Aorta (tissue), 5 donors: ENCODE measurements at regions not wholly inside any gene's neighbourhood (a gene's known extent, or its start where the extent isn't known, plus 50 kb on each side); places are given as distances from the start of the nearest gene placed in this dataset.
A peak's percentile ranks its signal among the peaks of the same experiment; 100 is the strongest.

Experiments used
- ATAC-seq: fragments of 200-7000 bp; cut with Tn5 transposase; one replicate; pipeline ENCODE4 v1.9.1; 2022; ENCODE audit warnings: moderate library complexity; ENCODE audit not compliant: low FRiP score
- DNase-seq, 2 donors: peaks; one replicate each; pipeline ENCODE4 v3.0.0-alpha.2; 2020
- H3K27ac ChIP-seq, 2 donors: one replicate each; pipeline ENCODE4 v1.5.1; 2013; ENCODE audit warnings: low read length in 2 of 2, mild to moderate bottlenecking in 2 of 2, moderate library complexity in 2 of 2, control low read depth in 1 of 2, inconsistent platforms in 1 of 2, low read depth in 1 of 2
- H3K27me3 ChIP-seq, 2 donors: one replicate each; pipeline ENCODE4 v1.6.1; 2013; ENCODE audit warnings: control low read depth in 1 of 2, low read length in 1 of 2, mild to moderate bottlenecking in 1 of 2, moderate library complexity in 1 of 2; ENCODE audit not compliant: insufficient read depth in 2 of 2, control insufficient read depth in 1 of 2
- H3K36me3 ChIP-seq, 2 donors: one replicate each; pipeline ENCODE4 v1.6.1; 2013; ENCODE audit warnings: control low read depth in 1 of 2, low read length in 1 of 2, mild to moderate bottlenecking in 1 of 2; ENCODE audit not compliant: insufficient read depth in 2 of 2, control insufficient read depth in 1 of 2
- H3K4me1 ChIP-seq, 2 donors: one replicate each; pipeline ENCODE4 v1.6.1; 2013; ENCODE audit warnings: low read length in 2 of 2, control low read depth in 1 of 2, mild to moderate bottlenecking in 1 of 2, moderate library complexity in 1 of 2; ENCODE audit not compliant: insufficient read depth in 2 of 2, control insufficient read depth in 1 of 2
- H3K4me3 ChIP-seq, 2 donors: one replicate each; pipeline ENCODE4 v1.5.1; 2013; ENCODE audit warnings: low read length in 2 of 2, control low read depth in 1 of 2, mild to moderate bottlenecking in 1 of 2
- H3K9me3 ChIP-seq: one replicate; pipeline ENCODE4 v1.6.1; 2013; ENCODE audit warnings: mild to moderate bottlenecking, low read length; ENCODE audit not compliant: control insufficient read depth
- WGBS, 2 donors: extraction: QIAGEN DNeasy Blood & Tissue Kit; methylation state at CpG; one replicate each; pipeline ENCODE4 v1.1.7; 2013; 5-methylcytosine and 5-hydroxymethylcytosine counted together
- intact Hi-C, 2 donors: fragments of 100-400 bp; cut with DNase I; formaldehyde crosslinking; loops; one replicate each; pipeline versions ENCODE4 v1.14.2 to v1.15.0; 2022
- donor health status: healthy with polysubstance abuse.
- donor health status: Bipolar disorder and iron deficiency.
- donor health status: DM: no; HTN: no; CAD: no.
- donor health status: DM: no; HTN: no; CAD: no.
- donor health status: DM: yes; HTN: yes; CAD: no.

- intact Hi-C loops, result no loop called here
- DNase-seq (no peak), ATAC-seq (no peak)
- Histone ChIP-seq H3K4me1 (no peaks in the 10 kb centered on the region), H3K4me3 (no peak overlapping the region), H3K27ac (no peak overlapping the region), H3K36me3 (no peaks in the 10 kb centered on the region), H3K9me3 (no peaks in the 10 kb centered on the region), H3K27me3 (no peaks in the 10 kb centered on the region)
- 81 to 82% methylated on average over 6 of the region's 6 CpGs for WGBS, 2 donors
Observed at GRCh38 chr4:181950372-181951127, 292.7 kb upstream of the TENM3 start.

GRCh38 chr4:181951265-181951664 is 291.9 kb upstream of the TENM3 start:
- ATAC-seq, result no peak

GRCh38 chr4:181952478-181952877 is 290.7 kb upstream of the TENM3 start:
- intact Hi-C loops, result no loop called here
- ATAC-seq (no peak), DNase-seq (no peak)
- no peaks in the 10 kb centered on the region for H3K4me1 ChIP-seq
- H3K27me3 ChIP-seq, result no peaks in the 10 kb centered on the region
- H3K36me3 ChIP-seq, result no peaks in the 10 kb centered on the region
- no peak overlapping the region for H3K27ac ChIP-seq
- no peak overlapping the region for H3K4me3 ChIP-seq
- no peaks in the 10 kb centered on the region for H3K9me3 ChIP-seq
- WGBS, 2 donors, result 36% methylated on average over 7 of the region's 7 CpGs

More at GRCh38 chr4:181951265-181951664, 291.9 kb upstream of the TENM3 start:
- no peak overlapping the region for H3K4me3 ChIP-seq
- intact Hi-C loops, result no loop called here
- DNase-seq, result no peak
- 67 to 84% methylated on average over 3 of the region's 3 CpGs for WGBS, 2 donors
- no peaks in the 10 kb centered on the region for H3K4me1 ChIP-seq
- no peaks in the 10 kb centered on the region for H3K36me3 ChIP-seq
- H3K27me3 ChIP-seq, result no peaks in the 10 kb centered on the region
- H3K9me3 ChIP-seq, result no peaks in the 10 kb centered on the region
- no peak overlapping the region for H3K27ac ChIP-seq

DNA sequence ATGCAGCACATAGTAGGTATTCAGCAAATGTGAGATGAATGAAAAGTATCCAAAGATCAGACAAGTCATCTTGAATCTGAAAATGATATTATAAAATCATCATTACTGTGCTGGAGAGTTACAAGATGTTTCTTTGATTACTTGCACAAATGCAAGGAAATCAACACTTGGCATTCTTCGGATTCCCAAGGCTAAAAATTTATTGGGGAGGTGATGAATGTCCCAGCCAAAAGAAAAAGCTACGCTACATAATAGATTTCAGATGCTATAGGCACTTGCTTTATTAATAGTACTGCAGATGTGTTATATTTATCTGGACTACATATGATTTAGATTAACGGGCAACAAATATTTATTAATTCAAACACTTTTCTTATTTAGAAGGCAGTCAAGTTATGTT is 286.7 kb upstream of the TENM3 start:
- Histone ChIP-seq H3K36me3 (no peaks in the 10 kb centered on the region), H3K27ac (no peak overlapping the region), H3K9me3 (no peaks in the 10 kb centered on the region), H3K4me3 (no peak overlapping the region), H3K27me3 (no peaks in the 10 kb centered on the region), H3K4me1 (no peaks in the 10 kb centered on the region)
- intact Hi-C loops, result no loop called here
- 63 to 72% methylated on average over 3 of the region's 3 CpGs for WGBS, 2 donors
- DNase-seq, result no peak
- no peak for ATAC-seq

- Histone ChIP-seq H3K4me3 (no peak overlapping the region), H3K36me3 (no peaks in the 10 kb centered on the region), H3K9me3 (no peaks in the 10 kb centered on the region), H3K4me1 (no peaks in the 10 kb centered on the region), H3K27me3 (no peaks in the 10 kb centered on the region), H3K27ac (no peak overlapping the region)
- 2 to 6% methylated on average over 8 of the region's 8 CpGs for WGBS, 2 donors
- no peak for ATAC-seq
- DNase-seq, result peak in 1 of 2 donors; percentile 48
- intact Hi-C loops, result no loop called here
Observed at GRCh38 chr4:181957088-181957487, 286.1 kb upstream of the TENM3 start.

DNA sequence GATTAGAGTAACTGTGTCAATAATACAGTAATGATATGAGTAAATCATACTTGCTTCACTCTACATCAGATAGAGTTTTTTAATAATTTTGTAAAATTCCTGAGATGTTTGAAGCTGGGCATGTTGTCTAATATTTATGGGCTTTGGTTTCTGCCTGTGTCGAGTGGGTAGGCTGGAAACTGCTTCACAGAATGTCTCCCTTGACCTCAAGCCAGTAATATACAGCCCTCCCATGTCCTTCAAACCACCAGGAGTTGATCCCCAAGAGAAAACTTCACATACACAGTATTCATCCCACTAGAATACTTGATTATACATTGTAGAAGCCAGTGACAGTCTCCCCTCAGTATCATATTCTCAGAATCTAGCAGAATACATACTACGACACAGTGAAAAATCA is 284.8 kb upstream of the TENM3 start:
- no peak for DNase-seq
- Histone ChIP-seq H3K27ac (no peak overlapping the region), H3K27me3 (no peaks in the 10 kb centered on the region), H3K36me3 (no peaks in the 10 kb centered on the region), H3K4me3 (no peak overlapping the region), H3K9me3 (no peaks in the 10 kb centered on the region), H3K4me1 (peaks cover 0 to 2% of the 10 kb centered on the region in 2 donors)
- WGBS, 2 donors, result 53 to 56% methylated on average over 2 of the region's 2 CpGs
- ATAC-seq, result no peak
- intact Hi-C loops, result no loop called here

DNA sequence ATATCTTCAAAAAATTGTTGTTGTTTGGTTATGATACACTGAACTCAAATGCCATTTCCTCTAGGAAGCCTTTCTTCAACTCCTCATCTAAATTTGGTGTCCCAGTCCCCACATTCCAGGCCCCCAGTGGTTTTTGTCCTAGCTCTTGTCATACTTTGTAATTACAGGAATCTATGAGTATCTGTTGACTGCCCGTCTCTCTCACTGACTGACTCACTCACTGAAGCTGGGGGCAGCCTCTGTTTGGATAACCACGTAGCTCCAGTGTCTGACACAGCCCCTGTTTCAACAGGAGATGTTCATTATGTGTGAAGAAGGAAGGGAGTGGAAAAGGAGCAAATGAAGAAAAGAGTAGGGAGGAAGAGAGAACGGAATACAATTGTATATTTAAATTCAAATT is 284.1 kb upstream of the TENM3 start:
- DNase-seq, result no peak
- Histone ChIP-seq H3K4me1 (peaks cover 0 to 2% of the 10 kb centered on the region in 2 donors), H3K9me3 (no peaks in the 10 kb centered on the region), H3K27me3 (no peaks in the 10 kb centered on the region), H3K4me3 (no peak overlapping the region), H3K36me3 (no peaks in the 10 kb centered on the region), H3K27ac (no peak overlapping the region)
- ATAC-seq, result no peak
- 76 to 80% methylated on average over 3 of the region's 3 CpGs for whole genome bisulfite sequencing, 2 donors
- intact Hi-C loops, result no loop called here

DNA sequence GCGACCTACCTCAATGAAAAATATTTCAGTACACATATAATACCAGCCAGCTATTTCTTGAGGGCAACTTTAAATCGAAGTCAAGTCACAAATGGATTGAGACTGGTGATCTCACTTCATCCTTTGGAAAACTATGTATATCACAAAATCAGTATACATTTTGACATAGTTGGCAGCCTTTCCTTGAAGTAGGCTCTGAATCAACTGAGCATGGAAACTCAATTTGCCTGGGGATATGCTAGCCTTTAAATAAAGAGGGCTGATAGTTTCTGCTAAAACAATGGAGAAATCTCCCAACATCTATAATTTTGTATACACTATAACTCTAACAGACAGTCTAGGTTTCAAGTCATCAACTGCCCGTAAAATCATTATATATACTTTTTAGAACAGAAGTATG is 282.8 kb upstream of the TENM3 start:
- no peak overlapping the region for H3K27ac ChIP-seq
- no peak overlapping the region for H3K4me3 ChIP-seq
- DNase-seq (no peak), ATAC-seq (no peak)
- H3K36me3 ChIP-seq, result no peaks in the 10 kb centered on the region
- H3K9me3 ChIP-seq, result no peaks in the 10 kb centered on the region
- peaks cover 0 to 2% of the 10 kb centered on the region in 2 donors for H3K4me1 ChIP-seq
- WGBS, 2 donors, result 84 to 87% methylated on average over 3 of the region's 3 CpGs
- intact Hi-C loops, result no loop called here
- H3K27me3 ChIP-seq, result no peaks in the 10 kb centered on the region

DNA sequence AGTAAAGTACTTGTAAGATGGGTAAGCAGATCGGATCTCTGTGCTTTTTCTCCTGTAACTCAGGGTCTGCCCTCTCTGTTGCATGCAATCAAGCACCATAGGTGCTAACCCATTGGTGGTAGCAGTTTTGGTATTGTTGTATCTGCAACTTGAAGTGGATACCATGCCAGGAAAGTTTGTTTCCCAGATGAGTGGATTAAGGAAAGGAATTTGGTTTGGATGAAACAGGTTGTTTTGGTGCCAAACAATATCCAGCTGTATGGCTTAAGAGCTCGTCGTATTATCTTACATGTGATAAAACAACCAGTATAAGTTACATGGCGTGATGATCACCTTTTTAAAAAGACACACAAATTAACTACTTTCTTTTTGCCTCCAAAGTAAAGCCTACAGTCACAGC is 280.9 kb upstream of the TENM3 start:
- 53 to 57% methylated on average over 4 of the region's 4 CpGs for WGBS, 2 donors
- H3K27ac ChIP-seq, result no peak overlapping the region
- ATAC-seq, result no peak
- H3K4me3 ChIP-seq, result no peak overlapping the region
- H3K4me1 ChIP-seq, result peaks cover 0 to 2% of the 10 kb centered on the region in 2 donors
- H3K9me3 ChIP-seq, result no peaks in the 10 kb centered on the region
- no peak for DNase-seq
- H3K27me3 ChIP-seq, result no peaks in the 10 kb centered on the region
- intact Hi-C loops, result no loop called here
- H3K36me3 ChIP-seq, result no peaks in the 10 kb centered on the region
